OCI-LY7 (cell line): ENCODE measurements at regions not wholly inside any gene's neighbourhood (a gene's known extent, or its start where the extent isn't known, plus 50 kb on each side); places are given as distances from the start of the nearest gene placed in this dataset.

Experiments
- BruUV-seq: library from RNA; stranded (reverse); fragments of 400-500 nt; replicated peaks from 2 replicates; lab custom pipeline; 2021; lab: Mats Ljungman, UMichigan
- CTCF ChIA-PET: fragments of 300-600 bp; sonication (Branson Sonifier 250); formaldehyde crosslinking; loops from one replicate; lab custom pipeline; 2022; ENCODE audit warnings: antibody characterized with exemption; ENCODE audit not compliant: unreplicated experiment; lab: Charles Lee
- POLR2A ChIA-PET: fragments of 300-600 bp; sonication (Branson Sonifier 250); formaldehyde crosslinking; loops from one replicate; lab custom pipeline; 2022; ENCODE audit warnings: antibody characterized with exemption; lab: Charles Lee
- DNase-seq: peaks from one replicate; pipeline ENCODE4 v3.0.0-alpha.2; 2015; ENCODE audit warnings: low spot score
- H2AFZ ChIP-seq: fragments of 200-600 bp; sonication (generic), shearing (Covaris generic); 2 replicates; pipeline ENCODE4 v1.6.1; 2014; ENCODE audit warnings: mild to moderate bottlenecking, antibody characterized with exemption, low read length, moderate library complexity
- H3K27ac ChIP-seq: fragments of 200-600 bp; sonication (generic); 2 replicates; pipeline ENCODE4 v1.5.1; 2014; ENCODE audit warnings: mixed run types, low read depth, mild to moderate bottlenecking, moderate library complexity, low read length, inconsistent platforms; ENCODE audit not compliant: poor library complexity, severe bottlenecking
- H3K36me3 ChIP-seq: fragments of 200-600 bp; sonication (generic); 2 replicates; pipeline ENCODE4 v1.6.1; 2014; ENCODE audit warnings: mild to moderate bottlenecking, antibody characterized with exemption, low read length, moderate library complexity, mixed read lengths; ENCODE audit not compliant: insufficient read depth
- H3K4me1 ChIP-seq: fragments of 200-600 bp; sonication (generic); 2 replicates; pipeline ENCODE4 v1.5.1; 2014; ENCODE audit warnings: mild to moderate bottlenecking, low read length; ENCODE audit not compliant: insufficient read depth, poor library complexity, severe bottlenecking
- H3K4me2 ChIP-seq: fragments of 200-600 bp; sonication (generic); 2 replicates; pipeline ENCODE4 v1.6.1; 2014; ENCODE audit warnings: mild to moderate bottlenecking, low read length
- H3K4me3 ChIP-seq: fragments of 200-600 bp; sonication (generic); 2 replicates; pipeline ENCODE4 v1.5.1; 2014; ENCODE audit warnings: mild to moderate bottlenecking, low read depth, low read length; ENCODE audit not compliant: poor library complexity, severe bottlenecking
- H3K79me2 ChIP-seq: fragments of 200-600 bp; sonication (generic); 2 replicates; pipeline ENCODE4 v1.6.1; 2016; ENCODE audit warnings: low read depth, mild to moderate bottlenecking, low read length, moderate library complexity, mixed read lengths; ENCODE audit not compliant: insufficient read depth
- H3K9me2 ChIP-seq: fragments of 200-600 bp; sonication (generic); 2 replicates; pipeline ENCODE4 v1.6.1; 2016; ENCODE audit warnings: mild to moderate bottlenecking, low read length, mixed read lengths; ENCODE audit not compliant: insufficient read depth
- H3K9me3 ChIP-seq: fragments of 200-600 bp; sonication (generic); 2 replicates; pipeline ENCODE4 v1.6.1; 2014; ENCODE audit warnings: mild to moderate bottlenecking, mixed run types, low read length, mixed read lengths
- H4K20me1 ChIP-seq: fragments of 200-600 bp; sonication (generic); 2 replicates; pipeline ENCODE4 v1.6.1; 2014; ENCODE audit warnings: mild to moderate bottlenecking, antibody characterized with exemption, low read length, moderate library complexity, mixed read lengths; ENCODE audit not compliant: insufficient read depth
- CTCF ChIP-seq: fragments of 200-600 bp; sonication (generic); conservative IDR thresholded peaks from 2 replicates; pipeline ENCODE4 v1.5.1; 2014; ENCODE audit warnings: mild to moderate bottlenecking, antibody characterized with exemption, low read length, moderate library complexity, mixed read lengths
- EZH2phosphoT487 ChIP-seq: fragments of 200-600 bp; sonication (generic); IDR thresholded peaks from 2 replicates; pipeline ENCODE4 v1.6.1; 2018; ENCODE audit warnings: low read depth, borderline replicate concordance, mild to moderate bottlenecking, mixed run types, antibody characterized with exemption, low read length, moderate library complexity, mixed read lengths
- intact Hi-C: fragments of 100-400 bp; cut with micrococcal nuclease; formaldehyde crosslinking; loops from one replicate; pipeline ENCODE4 v1.10.0; 2022; ENCODE audit not compliant: unreplicated experiment

GRCh38 chr15:85959611-85960010, 120.1 kb upstream of the AGBL1 start:
- H4K20me1 ChIP-seq = no peaks in the 10 kb centered on the region
- H2AFZ ChIP-seq = no peak overlapping the region
- POLR2A ChIA-PET = interaction anchor here (0.6 to 1.1 kb wide), 3 partner anchors 24 to 1337 kb away, joined by 3 to 4 read pairs (median 3); no protein-coding TSS in a partner anchor
- intact Hi-C loops = no loop called here
- H3K4me1 ChIP-seq = peaks cover 7% of the 10 kb centered on the region
- CTCF ChIA-PET = no interaction called here
- no peak overlapping the region for H3K4me2 ChIP-seq
- H3K36me3 ChIP-seq = no peaks in the 10 kb centered on the region
- DNase-seq = no peak
- H3K9me3 ChIP-seq = no peaks in the 10 kb centered on the region
- no TSS peak for BruUV-seq
- no peaks in the 10 kb centered on the region for H3K79me2 ChIP-seq
- no peak for TF ChIP-seq EZH2phosphoT487
- TF ChIP-seq CTCF = no peak
- H3K27ac ChIP-seq = no peak overlapping the region
- no peak overlapping the region for H3K4me3 ChIP-seq
- H3K9me2 ChIP-seq = no peaks in the 10 kb centered on the region

- no peak for DNase-seq
- intact Hi-C loops = no loop called here
- Histone ChIP-seq H3K4me2 (no peak overlapping the region), H3K9me2 (no peaks in the 10 kb centered on the region), H3K9me3 (no peaks in the 10 kb centered on the region), H3K4me3 (no peak overlapping the region), H3K79me2 (no peaks in the 10 kb centered on the region), H4K20me1 (no peaks in the 10 kb centered on the region), H2AFZ (no peak overlapping the region), H3K27ac (no peak overlapping the region), H3K36me3 (no peaks in the 10 kb centered on the region), H3K4me1 (peaks cover 7% of the 10 kb centered on the region)
- ChIA-PET POLR2A (interaction anchor here (0.6 to 0.7 kb wide), 2 partner anchors 112 to 753 kb away, joined by 3 to 4 read pairs; no protein-coding TSS in a partner anchor), CTCF (no interaction called here)
- TF ChIP-seq CTCF (no peak), EZH2phosphoT487 (no peak)
- no TSS peak for BruUV-seq
Measured at GRCh38 chr15:85960381-85960780, 119.3 kb upstream of the AGBL1 start.

- no peak for TF ChIP-seq EZH2phosphoT487
- no peak for TF ChIP-seq CTCF
- ChIA-PET CTCF (no interaction called here), POLR2A (interaction anchor here (0.5 to 0.8 kb wide), 3 partner anchors 9 to 1014 kb away, joined by 4 to 5 read pairs (median 4); no protein-coding TSS in a partner anchor)
- Histone ChIP-seq H3K4me2 (no peak overlapping the region), H3K4me3 (no peak overlapping the region), H3K27ac (no peak overlapping the region), H3K36me3 (no peaks in the 10 kb centered on the region), H3K79me2 (no peaks in the 10 kb centered on the region), H3K9me2 (no peaks in the 10 kb centered on the region), H4K20me1 (no peaks in the 10 kb centered on the region), H3K9me3 (no peaks in the 10 kb centered on the region), H2AFZ (no peak overlapping the region), H3K4me1 (peaks cover 3% of the 10 kb centered on the region)
- BruUV-seq = no TSS peak
- no peak for DNase-seq
- intact Hi-C loops = no loop called here
Measured at GRCh38 chr15:85961821-85962220, 117.8 kb upstream of the AGBL1 start.
